ENCODE measurements at regions not wholly inside any gene's neighbourhood (a gene's known extent, or its start where the extent isn't known, plus 50 kb on each side); places are given as distances from the start of the nearest gene placed in this dataset.
A peak's percentile ranks its signal among the peaks of the same experiment; 100 is the strongest.

GRCh38 chr3:72353236-72354128 is 494.8 kb downstream of the SHQ1 start:
- H3K27me3 ChIP-seq: no peaks in the 10 kb centered on the region
- H3K4me1 ChIP-seq: peaks cover 0 to under 1% (median 0%) of the 10 kb centered on the region in 4 donors
- no peak overlapping the region for H3K4me3 ChIP-seq
- TF ChIP-seq CTCF (IDR thresholded peaks at IDR 0.05): no peak
- no peak for TF ChIP-seq POLR2A (IDR thresholded peaks at IDR 0.05)
- TF ChIP-seq EP300 (IDR thresholded peaks at IDR 0.05): no peak
- TF ChIP-seq POLR2AphosphoS5 (IDR thresholded peaks at IDR 0.05): no peak
- no peaks in the 10 kb centered on the region for H3K9me3 ChIP-seq
- DNase-seq (no peak), ATAC-seq (ENCODE audit: low FRiP score in 2 of 2) (peak in 1 of 2 donors; percentile 40)
- WGBS, 2 donors: 84 to 88% methylated on average over 15 to 18 of the region's 18 CpGs
- no peaks in the 10 kb centered on the region for H3K36me3 ChIP-seq
- no peak overlapping the region for H3K27ac ChIP-seq

GRCh38 chr3:72352176-72352575 is 496.1 kb downstream of the SHQ1 start:
- 89 to 90% methylated on average over 5 of the region's 5 CpGs for WGBS, 2 donors

DNA sequence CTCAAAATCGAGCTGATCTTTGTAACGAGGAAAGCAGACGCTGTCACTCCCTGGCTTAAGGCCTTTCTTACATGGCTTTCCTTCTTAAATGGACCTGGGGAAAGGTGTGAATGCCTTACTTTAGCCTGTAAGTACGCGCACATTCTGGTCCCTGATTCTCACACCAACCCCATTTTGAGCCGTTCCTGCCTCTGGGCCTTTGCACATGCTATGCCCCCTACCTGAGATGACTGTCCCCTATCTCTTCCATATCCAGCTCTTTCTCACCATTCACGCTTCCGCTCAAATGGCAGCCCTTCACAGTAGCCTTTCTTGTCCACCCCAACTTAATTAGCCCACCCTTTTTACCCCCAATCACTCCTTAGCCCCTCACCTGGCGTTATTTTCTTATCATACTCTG is 496.7 kb downstream of the SHQ1 start:
- no peaks in the 10 kb centered on the region for H3K9me3 ChIP-seq
- 91 to 93% methylated on average over 9 of the region's 9 CpGs for WGBS, 2 donors
- no peak overlapping the region for H3K27ac ChIP-seq
- H3K4me1 ChIP-seq: peaks cover 8 to 20% (median 19%) of the 10 kb centered on the region in 4 donors
- TF ChIP-seq EP300 (IDR thresholded peaks at IDR 0.05): no peak
- no peak for TF ChIP-seq POLR2AphosphoS5 (IDR thresholded peaks at IDR 0.05)
- TF ChIP-seq CTCF (IDR thresholded peaks at IDR 0.05): no peak
- no peak for TF ChIP-seq POLR2A (IDR thresholded peaks at IDR 0.05)
- no peaks in the 10 kb centered on the region for H3K27me3 ChIP-seq
- ATAC-seq (ENCODE audit: low FRiP score in 2 of 2) (no peak), DNase-seq (no peak)
- H3K36me3 ChIP-seq: no peaks in the 10 kb centered on the region
- no peak overlapping the region for H3K4me3 ChIP-seq

More at GRCh38 chr3:72352176-72352575, 496.1 kb downstream of the SHQ1 start:
- ATAC-seq (ENCODE audit: low FRiP score in 2 of 2): no peak
- H3K27ac ChIP-seq: no peak overlapping the region
- no peaks in the 10 kb centered on the region for H3K27me3 ChIP-seq
- TF ChIP-seq POLR2A (IDR thresholded peaks at IDR 0.05): no peak
- no peak for TF ChIP-seq EP300 (IDR thresholded peaks at IDR 0.05)
- TF ChIP-seq CTCF (IDR thresholded peaks at IDR 0.05): no peak
- TF ChIP-seq POLR2AphosphoS5 (IDR thresholded peaks at IDR 0.05): no peak
- H3K36me3 ChIP-seq: no peaks in the 10 kb centered on the region
- no peak overlapping the region for H3K4me3 ChIP-seq
- peaks cover 8 to 13% (median 13%) of the 10 kb centered on the region in 4 donors for H3K4me1 ChIP-seq
- no peak for DNase-seq
- no peaks in the 10 kb centered on the region for H3K9me3 ChIP-seq

GRCh38 chr3:72350761-72351505 is 497.3 kb downstream of the SHQ1 start:
- Histone ChIP-seq H3K4me3 (no peak overlapping the region), H3K4me1 (peaks cover 8 to 26% (median 24%) of the 10 kb centered on the region in 4 donors), H3K9me3 (no peaks in the 10 kb centered on the region), H3K36me3 (no peaks in the 10 kb centered on the region), H3K27ac (no peak overlapping the region), H3K27me3 (no peaks in the 10 kb centered on the region)
- no peak for DNase-seq
- TF ChIP-seq POLR2AphosphoS5 (IDR thresholded peaks at IDR 0.05): no peak
- WGBS, 2 donors: 90 to 91% methylated on average over 8 to 15 of the region's 15 CpGs
- ATAC-seq (ENCODE audit: low FRiP score in 2 of 2): no peak

DNA sequence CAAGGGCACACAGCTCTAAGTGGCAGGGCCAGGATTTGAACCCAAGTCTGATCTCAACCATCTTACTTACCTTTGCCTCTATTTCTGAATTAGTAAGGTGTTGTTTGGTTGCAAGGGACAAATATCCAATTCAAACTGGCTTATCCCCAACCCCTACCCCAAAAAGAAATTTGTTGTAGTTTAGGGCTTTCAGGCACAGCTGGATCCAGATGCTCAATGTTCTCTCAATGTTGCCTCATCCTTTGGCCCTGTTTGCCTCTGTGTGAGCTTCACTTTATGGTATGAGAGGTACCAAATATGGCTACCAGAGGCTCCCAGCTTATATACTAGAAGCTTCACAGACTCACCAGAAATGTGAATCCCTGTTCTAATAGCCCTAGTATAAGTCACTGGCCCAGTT is 499.9 kb downstream of the SHQ1 start:
- Histone ChIP-seq H3K36me3 (no peaks in the 10 kb centered on the region), H3K4me1 (peaks cover 8 to 43% (median 38%) of the 10 kb centered on the region in 4 donors), H3K27me3 (no peaks in the 10 kb centered on the region), H3K27ac (peak overlapping the region; percentile 30 to 71 (median 54)), H3K4me3 (no peak overlapping the region), H3K9me3 (no peaks in the 10 kb centered on the region)
- TF ChIP-seq POLR2A (IDR thresholded peaks at IDR 0.05) (no peak), EP300 (IDR thresholded peaks at IDR 0.05) (no peak), POLR2AphosphoS5 (IDR thresholded peaks at IDR 0.05) (no peak), CTCF (IDR thresholded peaks at IDR 0.05) (no peak)
- no peak for ATAC-seq (ENCODE audit: low FRiP score in 2 of 2)
- DNase-seq: no peak
